ENCODE measurements at regions not wholly inside any gene's neighbourhood (a gene's known extent, or its start where the extent isn't known, plus 50 kb on each side); places are given as distances from the start of the nearest gene placed in this dataset.

GRCh38 chr14:42028607-42029006 lies 421.9 kb downstream of the LRFN5 start:
- H3K9me3 ChIP-seq (ENCODE audit: control insufficient read depth, insufficient read depth, low read depth, low read length) = no peaks in the 10 kb centered on the region
- H3K4me3 ChIP-seq (ENCODE audit: low read depth in 2 of 2, low read length in 2 of 2) = no peak overlapping the region
- H3K36me3 ChIP-seq (ENCODE audit: control insufficient read depth, insufficient read depth, low read length) = no peaks in the 10 kb centered on the region
- BruUV-seq (replicated peaks) = no TSS peak
- TF ChIP-seq REST (IDR thresholded peaks at IDR 0.05; ENCODE audit: insufficient read depth in 1 of 2, low read depth in 2 of 2, low read length in 1 of 2) (no peak), TCF7L2 (IDR thresholded peaks at IDR 0.05; ENCODE audit: low read depth, low read length) (no peak), CTCF (IDR thresholded peaks at IDR 0.05) (no peak), POLR2AphosphoS5 (IDR thresholded peaks at IDR 0.05; ENCODE audit: low read depth, low read length) (no peak), SIN3A (IDR thresholded peaks at IDR 0.05; ENCODE audit: borderline replicate concordance, insufficient read depth, low read depth, low read length) (no peak)
- H3K4me1 ChIP-seq (ENCODE audit: control insufficient read depth, insufficient read depth, low read length) = no peaks in the 10 kb centered on the region
- intact Hi-C loops (cut with micrococcal nuclease; ENCODE audit: unreplicated experiment) (no loop called here), in situ Hi-C loops (cut with HindIII; ENCODE audit: low pct_unique_long_range_greater_than_20kb, low sequenced_read_pairs) (no loop called here)
- no peak overlapping the region for H3K27ac ChIP-seq (ENCODE audit: low read length)
- POLR2A ChIA-PET = no interaction called here
- ATAC-seq (no peak), DNase-seq (ENCODE audit: low read depth, low spot score) (no peak)
- CTCF ChIA-PET = no interaction called here
- H3K27me3 ChIP-seq (ENCODE audit: control insufficient read depth, insufficient read depth, low read length) = no peaks in the 10 kb centered on the region

- Histone ChIP-seq H3K27ac (ENCODE audit: low read length) (no peak overlapping the region), H3K36me3 (ENCODE audit: control insufficient read depth, insufficient read depth, low read length) (no peaks in the 10 kb centered on the region), H3K4me1 (ENCODE audit: control insufficient read depth, insufficient read depth, low read length) (no peaks in the 10 kb centered on the region), H3K27me3 (ENCODE audit: control insufficient read depth, insufficient read depth, low read length) (no peaks in the 10 kb centered on the region), H3K4me3 (ENCODE audit: low read depth in 2 of 2, low read length in 2 of 2) (no peak overlapping the region), H3K9me3 (ENCODE audit: control insufficient read depth, insufficient read depth, low read depth, low read length) (no peaks in the 10 kb centered on the region)
- TF ChIP-seq REST (IDR thresholded peaks at IDR 0.05; ENCODE audit: insufficient read depth in 1 of 2, low read depth in 2 of 2, low read length in 1 of 2) (no peak), POLR2AphosphoS5 (IDR thresholded peaks at IDR 0.05; ENCODE audit: low read depth, low read length) (no peak), TCF7L2 (IDR thresholded peaks at IDR 0.05; ENCODE audit: low read depth, low read length) (no peak)
- ATAC-seq (no peak), DNase-seq (ENCODE audit: low read depth, low spot score) (no peak)
- no TSS peak for BruUV-seq (replicated peaks)
- intact Hi-C loops (cut with micrococcal nuclease; ENCODE audit: unreplicated experiment) (no loop called here), in situ Hi-C loops (cut with HindIII; ENCODE audit: low pct_unique_long_range_greater_than_20kb, low sequenced_read_pairs) (no loop called here)
- ChIA-PET POLR2A (no interaction called here), CTCF (no interaction called here)
Observed at GRCh38 chr14:42027271-42027670, 420.6 kb downstream of the LRFN5 start.

Data from Panc1 (cell line).